T-helper 1 cell treated with Interleukin-12 subunit alpha and Interleukin-12 subunit beta and Interleukin-4 antibody, amounts not matched to agents 30 μg/mL and 1 μg/mL, for 36 hours (primary cell): ENCODE measurements at regions not wholly inside any gene's neighbourhood (a gene's known extent, or its start where the extent isn't known, plus 50 kb on each side); places are given as distances from the start of the nearest gene placed in this dataset.

Experiments
- H3K27ac Mint-ChIP-seq: one replicate; pipeline ENCODE4 v1.8.0; 2021; ENCODE audit warnings: mild to moderate bottlenecking, mixed read lengths
- H3K27me3 Mint-ChIP-seq: one replicate; pipeline ENCODE4 v1.8.0; 2021; ENCODE audit warnings: low read depth, mixed read lengths
- H3K36me3 Mint-ChIP-seq: one replicate; pipeline ENCODE4 v1.8.0; 2021; ENCODE audit warnings: low read depth, mixed read lengths
- H3K4me1 Mint-ChIP-seq: one replicate; pipeline ENCODE4 v1.8.0; 2021; ENCODE audit warnings: low read depth, mixed read lengths
- H3K4me3 Mint-ChIP-seq: one replicate; pipeline ENCODE4 v1.8.0; 2021; ENCODE audit warnings: mild to moderate bottlenecking, moderate library complexity, mixed read lengths
- H3K9me3 Mint-ChIP-seq: one replicate; pipeline ENCODE4 v1.8.0; 2021; ENCODE audit warnings: mixed read lengths

DNA sequence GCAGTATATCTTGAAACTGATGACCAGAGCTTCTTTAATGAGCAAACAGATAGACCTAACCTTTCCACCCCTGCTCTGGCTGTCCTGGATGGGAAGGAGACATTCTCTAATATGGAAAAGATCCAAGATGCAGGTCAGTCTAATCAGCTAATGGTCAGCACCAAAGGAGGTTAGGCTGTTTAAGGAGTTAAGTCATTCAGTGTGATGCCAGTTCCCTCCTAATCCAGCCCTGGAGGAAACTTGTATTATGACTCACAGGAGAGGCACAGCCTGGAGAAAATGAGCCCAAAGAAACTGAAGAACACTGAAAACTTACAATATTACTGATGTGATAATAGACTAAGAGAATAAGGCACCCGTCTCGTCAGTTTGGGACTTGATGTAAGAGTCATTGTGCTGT, 323.0 kb downstream of the HNRNPD start:
- Mint-ChIP-seq H3K27me3 (peaks cover 12% of the 10 kb centered on the region), H3K9me3 (peaks cover 7% of the 10 kb centered on the region)

DNA sequence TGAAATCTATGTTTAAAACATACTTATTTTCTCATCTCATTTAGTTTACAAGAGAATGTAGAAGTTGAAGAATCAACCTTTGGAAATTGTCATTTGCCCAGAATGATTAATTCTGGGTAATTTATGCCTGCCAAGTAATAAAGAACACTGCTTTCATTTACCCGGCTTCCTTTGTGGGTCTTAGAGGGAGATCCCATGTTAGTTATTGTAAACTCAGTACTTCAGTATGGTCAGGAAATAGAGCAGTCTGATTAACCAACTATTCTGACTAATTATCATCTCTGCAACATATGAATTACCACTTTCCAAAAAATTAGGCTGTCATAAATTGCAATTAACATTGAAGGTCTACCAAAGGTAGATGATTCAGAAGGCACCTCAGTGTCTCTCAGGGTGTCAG, 324.5 kb downstream of the HNRNPD start:
- no peaks in the 10 kb centered on the region for H3K9me3 Mint-ChIP-seq
- no peaks in the 10 kb centered on the region for H3K4me1 Mint-ChIP-seq
- H3K4me3 Mint-ChIP-seq = no peak overlapping the region
- H3K27me3 Mint-ChIP-seq = peaks cover 25% of the 10 kb centered on the region
- H3K36me3 Mint-ChIP-seq = no peaks in the 10 kb centered on the region
- H3K27ac Mint-ChIP-seq = no peak overlapping the region

More for the DNA sequence above, 323.0 kb downstream of the HNRNPD start:
- Mint-ChIP-seq H3K36me3 (no peaks in the 10 kb centered on the region), H3K4me3 (no peak overlapping the region), H3K27ac (no peak overlapping the region), H3K4me1 (no peaks in the 10 kb centered on the region)

DNA sequence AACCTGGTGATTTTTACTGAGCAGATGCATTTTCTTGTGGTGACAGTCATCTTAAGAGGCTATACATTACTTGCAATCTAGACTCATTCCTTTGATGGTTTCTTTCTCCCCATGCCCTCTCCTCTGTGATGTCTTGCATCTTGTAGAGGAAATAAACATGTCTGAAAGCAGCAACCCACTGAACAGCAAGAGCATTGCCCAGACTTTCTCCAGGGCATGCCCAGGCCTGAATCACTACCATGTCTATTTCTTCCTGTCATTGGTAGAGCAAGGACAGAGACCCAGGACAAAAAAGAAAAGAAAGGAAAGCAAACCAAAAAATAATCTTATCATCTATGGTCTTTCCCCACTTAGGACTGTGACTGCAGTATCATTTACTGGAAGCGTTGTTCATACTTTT, 326.1 kb downstream of the HNRNPD start:
- H3K27ac Mint-ChIP-seq = no peak overlapping the region
- H3K9me3 Mint-ChIP-seq = no peaks in the 10 kb centered on the region
- H3K4me1 Mint-ChIP-seq = no peaks in the 10 kb centered on the region
- no peak overlapping the region for H3K4me3 Mint-ChIP-seq
- H3K27me3 Mint-ChIP-seq = peaks cover 36% of the 10 kb centered on the region
- H3K36me3 Mint-ChIP-seq = no peaks in the 10 kb centered on the region

- no peaks in the 10 kb centered on the region for H3K36me3 Mint-ChIP-seq
- H3K27ac Mint-ChIP-seq = no peak overlapping the region
- H3K9me3 Mint-ChIP-seq = no peaks in the 10 kb centered on the region
- peaks cover 45% of the 10 kb centered on the region for H3K27me3 Mint-ChIP-seq
- H3K4me3 Mint-ChIP-seq = no peak overlapping the region
- H3K4me1 Mint-ChIP-seq = no peaks in the 10 kb centered on the region
These were observed 327.0 kb downstream of the HNRNPD start for GRCh38 chr4:82046796-82047195.

DNA sequence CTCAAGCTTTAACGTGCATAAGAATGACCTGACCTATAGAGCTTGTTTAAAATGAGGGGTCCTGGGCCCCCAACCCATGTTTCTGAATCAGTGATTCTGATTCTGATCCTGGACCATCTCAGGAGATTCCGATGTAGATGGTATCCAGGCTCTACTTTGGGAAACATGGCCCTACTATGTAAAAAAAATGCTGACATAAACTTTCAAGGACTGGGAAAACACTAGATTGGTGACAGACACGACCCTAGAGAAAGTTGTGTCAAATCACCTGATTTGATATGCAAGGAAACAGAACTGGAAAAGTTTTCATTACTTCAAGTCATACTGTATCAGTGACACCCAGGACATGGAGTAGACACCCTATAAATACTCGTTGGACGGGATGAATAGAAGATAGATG, 328.5 kb downstream of the HNRNPD start:
- H3K9me3 Mint-ChIP-seq = no peaks in the 10 kb centered on the region
- no peaks in the 10 kb centered on the region for H3K36me3 Mint-ChIP-seq
- no peak overlapping the region for H3K27ac Mint-ChIP-seq
- H3K27me3 Mint-ChIP-seq = peaks cover 51% of the 10 kb centered on the region
- H3K4me1 Mint-ChIP-seq = no peaks in the 10 kb centered on the region
- no peak overlapping the region for H3K4me3 Mint-ChIP-seq

DNA sequence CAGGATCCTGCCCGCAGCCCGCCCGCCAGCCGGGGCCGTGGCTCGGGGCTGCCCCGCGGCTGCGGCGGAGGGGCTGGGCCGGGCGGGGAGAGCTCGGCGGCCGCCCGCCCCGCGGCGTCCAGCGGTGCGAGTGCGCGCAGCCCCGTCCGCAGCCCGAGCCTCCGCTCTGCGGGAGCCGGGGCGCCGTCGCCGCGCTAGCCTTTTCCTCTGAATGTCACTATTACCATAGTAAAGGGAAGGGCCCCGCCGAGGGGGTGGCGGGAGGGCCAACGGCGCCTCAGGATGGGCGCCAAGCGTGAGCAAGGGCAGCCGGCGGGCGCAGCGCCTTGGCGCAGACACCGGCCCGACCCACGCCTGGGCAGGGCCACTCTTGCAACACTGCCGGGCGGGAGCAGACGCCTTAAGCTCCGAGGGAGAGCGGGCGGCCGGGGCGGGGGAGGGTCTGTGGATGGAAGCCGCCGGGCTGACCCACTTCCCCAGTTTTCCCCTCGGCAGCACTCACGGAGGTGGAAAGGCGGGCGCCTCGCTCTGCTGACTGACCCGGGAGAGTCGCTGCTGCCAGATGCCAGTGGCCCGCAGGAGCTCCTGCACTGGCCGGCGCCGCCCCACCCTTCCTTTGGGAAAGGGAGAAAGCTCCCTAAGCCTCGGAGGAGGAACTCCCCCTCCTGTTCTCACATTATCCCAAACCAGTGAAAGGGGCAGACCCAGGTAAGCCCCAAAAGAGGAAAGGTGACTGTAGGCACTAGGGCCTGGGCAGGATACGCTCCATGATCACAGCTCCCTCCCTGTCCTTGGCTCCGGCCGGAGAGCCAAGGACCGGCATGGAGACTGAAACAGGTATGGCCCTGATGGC, 329.4 kb downstream of the HNRNPD start:
- no peaks in the 10 kb centered on the region for H3K9me3 Mint-ChIP-seq
- H3K27me3 Mint-ChIP-seq = peaks cover 51% of the 10 kb centered on the region
- H3K4me3 Mint-ChIP-seq = no peak overlapping the region
- H3K27ac Mint-ChIP-seq = no peak overlapping the region
- no peaks in the 10 kb centered on the region for H3K36me3 Mint-ChIP-seq
- no peaks in the 10 kb centered on the region for H3K4me1 Mint-ChIP-seq

DNA sequence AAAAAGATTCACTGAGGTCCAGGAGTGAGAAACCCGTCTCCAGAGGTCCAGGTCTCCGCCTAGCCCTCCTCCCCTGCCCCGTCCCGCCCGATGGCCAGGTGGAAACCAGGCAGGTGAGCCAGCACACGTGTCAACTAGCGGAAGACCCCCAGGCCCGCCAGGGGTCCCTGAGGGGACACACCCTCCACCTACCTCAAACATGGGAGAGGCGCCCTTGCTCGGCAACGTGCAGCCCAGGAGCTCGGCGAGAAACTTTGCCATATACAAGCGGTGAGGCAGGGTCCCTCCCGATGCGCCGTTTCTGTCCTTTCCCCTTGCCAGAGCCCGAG, 330.0 kb downstream of the HNRNPD start:
- Mint-ChIP-seq H3K9me3 (no peaks in the 10 kb centered on the region), H3K27ac (no peak overlapping the region), H3K4me3 (no peak overlapping the region), H3K4me1 (no peaks in the 10 kb centered on the region), H3K27me3 (peaks cover 51% of the 10 kb centered on the region), H3K36me3 (no peaks in the 10 kb centered on the region)

DNA sequence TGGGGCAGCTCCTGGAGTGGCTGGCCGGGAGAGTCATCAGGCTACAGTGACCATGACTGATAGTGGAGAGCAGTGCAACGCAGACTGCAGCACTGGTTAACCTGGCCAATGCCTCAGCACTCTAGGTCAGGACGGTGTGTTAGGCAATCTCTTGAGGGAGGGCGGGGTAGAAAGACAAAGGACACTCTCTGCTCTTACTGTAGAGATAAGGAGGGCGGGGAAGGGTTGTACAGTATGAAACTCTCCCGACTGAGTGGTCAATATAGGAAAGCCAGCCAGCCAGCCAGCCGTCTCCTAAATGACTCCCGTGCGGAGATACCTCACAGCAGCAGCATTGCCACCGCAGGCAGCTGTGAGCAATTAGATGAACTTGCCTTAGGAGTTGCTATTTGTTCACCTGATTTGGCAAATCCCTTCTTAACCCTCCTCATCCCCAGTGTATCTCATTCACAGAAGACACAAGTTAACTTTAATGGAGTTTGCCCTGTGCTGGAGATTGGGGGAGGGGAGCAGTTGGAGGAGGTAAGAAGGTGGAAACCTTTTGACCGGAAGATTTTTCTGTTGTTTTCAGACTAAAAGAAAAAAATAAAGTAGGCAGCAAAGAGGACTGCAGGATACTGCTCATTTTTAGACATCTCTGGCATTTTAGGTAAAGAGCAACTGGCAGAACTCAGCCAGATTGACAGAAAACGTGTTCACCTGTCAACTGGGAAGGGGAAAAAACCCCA, 330.5 kb downstream of the HNRNPD start:
- no peak overlapping the region for H3K4me3 Mint-ChIP-seq
- no peaks in the 10 kb centered on the region for H3K36me3 Mint-ChIP-seq
- H3K4me1 Mint-ChIP-seq = no peaks in the 10 kb centered on the region
- peaks cover 51% of the 10 kb centered on the region for H3K27me3 Mint-ChIP-seq
- no peaks in the 10 kb centered on the region for H3K9me3 Mint-ChIP-seq
- H3K27ac Mint-ChIP-seq = no peak overlapping the region

- no peak overlapping the region for H3K4me3 Mint-ChIP-seq
These were observed 331.7 kb downstream of the HNRNPD start for GRCh38 chr4:82042042-82042441.

DNA sequence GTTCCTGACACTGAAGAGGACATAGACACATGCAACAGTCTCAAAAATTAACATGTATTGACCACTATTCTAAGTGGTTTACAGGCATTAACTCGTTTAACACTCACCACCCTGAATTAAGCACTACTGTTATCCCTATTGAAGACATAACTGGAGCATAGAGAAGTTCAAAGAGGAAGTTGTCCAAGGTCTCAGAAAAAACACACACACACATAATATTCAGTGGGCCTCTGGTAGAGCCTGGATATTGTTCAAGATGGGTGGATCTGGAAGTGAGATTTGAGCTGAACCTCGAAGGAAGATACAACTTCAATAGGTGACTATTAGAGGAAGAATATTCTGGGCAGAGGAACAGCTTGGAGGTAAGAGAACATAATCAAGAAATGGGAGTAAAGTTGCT, 334.9 kb downstream of the HNRNPD start:
- Mint-ChIP-seq H3K4me1 (no peaks in the 10 kb centered on the region), H3K36me3 (no peaks in the 10 kb centered on the region), H3K27me3 (peaks cover 25% of the 10 kb centered on the region), H3K9me3 (no peaks in the 10 kb centered on the region), H3K4me3 (no peak overlapping the region), H3K27ac (no peak overlapping the region)

More at GRCh38 chr4:82042042-82042441, 331.7 kb downstream of the HNRNPD start:
- Mint-ChIP-seq H3K27ac (no peak overlapping the region), H3K9me3 (no peaks in the 10 kb centered on the region), H3K27me3 (peaks cover 48% of the 10 kb centered on the region), H3K36me3 (no peaks in the 10 kb centered on the region), H3K4me1 (no peaks in the 10 kb centered on the region)

GRCh38 chr4:82036181-82036580, 337.6 kb downstream of the HNRNPD start:
- Mint-ChIP-seq H3K4me1 (peaks cover 4% of the 10 kb centered on the region), H3K4me3 (no peak overlapping the region), H3K27ac (no peak overlapping the region), H3K9me3 (no peaks in the 10 kb centered on the region), H3K27me3 (no peaks in the 10 kb centered on the region), H3K36me3 (no peaks in the 10 kb centered on the region)

DNA sequence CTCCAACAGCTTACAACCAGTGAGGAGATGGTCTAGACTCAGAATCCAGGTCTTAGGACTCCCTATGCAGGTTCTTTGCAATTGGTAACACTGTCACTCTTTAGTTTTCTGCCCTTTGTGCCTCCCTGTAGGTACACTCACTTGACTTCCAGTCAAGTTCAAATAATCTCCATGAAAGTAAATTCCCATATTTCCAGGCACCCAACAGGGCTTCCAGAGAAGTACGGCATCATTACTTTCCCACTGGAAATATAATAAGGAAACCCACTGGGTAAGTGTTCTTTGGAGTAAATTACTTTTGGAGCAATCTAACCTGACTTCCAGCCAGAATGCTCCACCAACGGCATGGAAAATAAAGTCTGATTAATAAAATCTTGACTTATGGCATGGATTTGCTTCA, 338.9 kb downstream of the HNRNPD start:
- Mint-ChIP-seq H3K27ac (no peak overlapping the region), H3K27me3 (no peaks in the 10 kb centered on the region), H3K4me1 (peaks cover 4% of the 10 kb centered on the region), H3K36me3 (no peaks in the 10 kb centered on the region), H3K9me3 (no peaks in the 10 kb centered on the region), H3K4me3 (no peak overlapping the region)

DNA sequence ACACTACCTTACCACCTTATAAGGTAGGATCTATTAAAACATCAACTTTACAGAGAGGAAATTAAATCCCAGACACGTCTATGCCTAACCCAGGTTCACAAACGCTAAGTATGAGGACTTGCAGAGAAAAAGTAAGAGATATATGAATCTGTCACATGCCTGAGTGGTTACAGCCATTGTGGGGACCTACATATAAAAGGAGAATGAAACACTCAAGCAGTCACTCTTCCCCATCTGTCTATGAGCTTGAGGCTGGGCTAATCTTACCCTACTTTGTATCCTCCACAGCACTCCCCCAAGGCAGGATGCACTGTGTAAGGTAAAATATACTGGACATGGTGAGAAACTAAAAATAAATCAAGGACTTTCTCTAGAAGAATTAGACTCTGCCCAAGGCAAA, 339.9 kb downstream of the HNRNPD start:
- no peaks in the 10 kb centered on the region for H3K27me3 Mint-ChIP-seq

GRCh38 chr4:82031376-82031927, 342.3 kb downstream of the HNRNPD start:
- H3K27ac Mint-ChIP-seq = no peak overlapping the region
- no peak overlapping the region for H3K4me3 Mint-ChIP-seq
- peaks cover 4% of the 10 kb centered on the region for H3K4me1 Mint-ChIP-seq
- no peaks in the 10 kb centered on the region for H3K36me3 Mint-ChIP-seq
- no peaks in the 10 kb centered on the region for H3K27me3 Mint-ChIP-seq
- no peaks in the 10 kb centered on the region for H3K9me3 Mint-ChIP-seq

More for the DNA sequence above, 339.9 kb downstream of the HNRNPD start:
- Mint-ChIP-seq H3K9me3 (no peaks in the 10 kb centered on the region), H3K27ac (no peak overlapping the region), H3K4me1 (peaks cover 4% of the 10 kb centered on the region), H3K36me3 (no peaks in the 10 kb centered on the region), H3K4me3 (no peak overlapping the region)

- H3K27me3 Mint-ChIP-seq = no peaks in the 10 kb centered on the region
- H3K9me3 Mint-ChIP-seq = peaks cover 14% of the 10 kb centered on the region
- no peaks in the 10 kb centered on the region for H3K36me3 Mint-ChIP-seq
- H3K27ac Mint-ChIP-seq = no peak overlapping the region
- H3K4me3 Mint-ChIP-seq = no peak overlapping the region
- no peaks in the 10 kb centered on the region for H3K4me1 Mint-ChIP-seq
These were observed 356.1 kb downstream of the HNRNPD start for GRCh38 chr4:82017680-82018079.
